ENCODE measurements at regions not wholly inside any gene's neighbourhood (a gene's known extent, or its start where the extent isn't known, plus 50 kb on each side); places are given as distances from the start of the nearest gene placed in this dataset.

DNA sequence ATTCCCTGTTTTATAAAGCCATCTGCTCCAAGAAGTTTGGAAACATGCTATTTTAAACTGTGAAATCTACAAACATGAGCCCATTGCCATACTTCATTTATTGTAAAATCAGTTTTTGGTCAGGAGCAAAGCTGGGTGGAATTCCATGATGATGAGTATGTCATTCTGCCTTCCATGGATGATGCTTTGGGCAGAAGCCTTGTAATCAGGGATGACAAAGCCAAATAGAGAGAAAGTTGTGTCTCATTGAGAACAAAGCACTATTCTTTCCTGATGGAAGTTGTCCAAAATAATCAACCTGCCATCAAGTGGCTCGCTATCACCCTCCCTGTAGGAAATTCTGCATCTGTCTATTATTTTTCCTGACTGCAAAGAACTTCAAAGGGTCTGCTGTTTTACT lies 313.0 kb upstream of the DEFB112 start:
- Histone ChIP-seq H3K9me3 (peaks cover 0 to 7% (median 0%) of the 10 kb centered on the region in 4 donors), H3K27ac (no peak overlapping the region), H3K27me3 (no peaks in the 10 kb centered on the region), H3K4me1 (no peaks in the 10 kb centered on the region), H3K36me3 (no peaks in the 10 kb centered on the region), H3K4me3 (no peak overlapping the region)
- no peak for TF ChIP-seq EP300 (IDR thresholded peaks at IDR 0.05)
- no peak for TF ChIP-seq POLR2A (IDR thresholded peaks at IDR 0.05)
- no peak for TF ChIP-seq POLR2AphosphoS5 (IDR thresholded peaks at IDR 0.05)
- TF ChIP-seq, protein P1, sequence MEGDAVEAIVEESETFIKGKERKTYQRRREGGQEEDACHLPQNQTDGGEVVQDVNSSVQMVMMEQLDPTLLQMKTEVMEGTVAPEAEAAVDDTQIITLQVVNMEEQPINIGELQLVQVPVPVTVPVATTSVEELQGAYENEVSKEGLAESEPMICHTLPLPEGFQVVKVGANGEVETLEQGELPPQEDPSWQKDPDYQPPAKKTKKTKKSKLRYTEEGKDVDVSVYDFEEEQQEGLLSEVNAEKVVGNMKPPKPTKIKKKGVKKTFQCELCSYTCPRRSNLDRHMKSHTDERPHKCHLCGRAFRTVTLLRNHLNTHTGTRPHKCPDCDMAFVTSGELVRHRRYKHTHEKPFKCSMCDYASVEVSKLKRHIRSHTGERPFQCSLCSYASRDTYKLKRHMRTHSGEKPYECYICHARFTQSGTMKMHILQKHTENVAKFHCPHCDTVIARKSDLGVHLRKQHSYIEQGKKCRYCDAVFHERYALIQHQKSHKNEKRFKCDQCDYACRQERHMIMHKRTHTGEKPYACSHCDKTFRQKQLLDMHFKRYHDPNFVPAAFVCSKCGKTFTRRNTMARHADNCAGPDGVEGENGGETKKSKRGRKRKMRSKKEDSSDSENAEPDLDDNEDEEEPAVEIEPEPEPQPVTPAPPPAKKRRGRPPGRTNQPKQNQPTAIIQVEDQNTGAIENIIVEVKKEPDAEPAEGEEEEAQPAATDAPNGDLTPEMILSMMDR (IDR thresholded peaks at IDR 0.05): no peak
- 29 to 70% (median 56%) methylated on average over 1 of the region's 1 CpG for WGBS, 5 donors
- no peak for DNase-seq
- intact Hi-C loops (cut with DNase I; ENCODE audit: low total_unique reads): no loop called here

DNA sequence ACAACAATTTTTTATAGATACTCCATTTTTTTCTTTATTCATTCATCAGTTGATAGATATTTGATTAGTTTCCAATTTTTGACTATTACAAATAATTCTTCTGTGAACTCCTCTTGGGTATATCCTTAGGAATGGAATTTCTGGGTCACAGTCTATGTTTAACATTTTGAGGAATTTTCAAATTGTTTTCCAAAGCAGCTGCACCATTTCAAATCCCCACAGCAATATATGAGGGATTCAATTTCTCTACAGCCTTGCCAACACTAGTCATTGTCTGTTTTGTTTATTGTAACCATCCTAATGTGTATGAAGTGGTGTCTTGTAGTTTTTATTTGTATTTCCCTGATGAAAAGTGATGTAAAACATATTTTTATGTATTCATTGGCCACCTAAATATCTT lies 320.3 kb upstream of the DEFB112 start:
- no peak for TF ChIP-seq POLR2A (IDR thresholded peaks at IDR 0.05)
- TF ChIP-seq POLR2AphosphoS5 (IDR thresholded peaks at IDR 0.05): no peak
- TF ChIP-seq, protein P1 (IDR thresholded peaks at IDR 0.05): no peak
- Histone ChIP-seq H3K36me3 (no peaks in the 10 kb centered on the region), H3K4me1 (no peaks in the 10 kb centered on the region), H3K27me3 (no peaks in the 10 kb centered on the region), H3K4me3 (no peak overlapping the region), H3K9me3 (peaks cover 0 to under 1% (median 0%) of the 10 kb centered on the region in 4 donors), H3K27ac (no peak overlapping the region)
- DNase-seq: peak in 1 of 2 donors; percentile 43
- intact Hi-C loops (cut with DNase I; ENCODE audit: low total_unique reads): no loop called here

- 56 to 71% (median 65%) methylated on average over 7 of the region's 7 CpGs for WGBS, 5 donors
- peak in 1 of 2 donors; percentile 9 for DNase-seq
- intact Hi-C loops (cut with DNase I; ENCODE audit: low total_unique reads): no loop called here
- Histone ChIP-seq H3K9me3 (peaks cover 0 to 18% (median 8%) of the 10 kb centered on the region in 4 donors), H3K27me3 (no peaks in the 10 kb centered on the region), H3K36me3 (no peaks in the 10 kb centered on the region), H3K4me3 (peak overlapping the region in 2 of 4 donors; percentile 16 to 17), H3K4me1 (no peaks in the 10 kb centered on the region), H3K27ac (no peak overlapping the region)
- TF ChIP-seq POLR2AphosphoS5 (IDR thresholded peaks at IDR 0.05): no peak
- no peak for TF ChIP-seq EP300 (IDR thresholded peaks at IDR 0.05)
- TF ChIP-seq, protein P1 (IDR thresholded peaks at IDR 0.05): no peak
Observed at GRCh38 chr6:50380406-50381098, 330.8 kb upstream of the DEFB112 start.

DNA sequence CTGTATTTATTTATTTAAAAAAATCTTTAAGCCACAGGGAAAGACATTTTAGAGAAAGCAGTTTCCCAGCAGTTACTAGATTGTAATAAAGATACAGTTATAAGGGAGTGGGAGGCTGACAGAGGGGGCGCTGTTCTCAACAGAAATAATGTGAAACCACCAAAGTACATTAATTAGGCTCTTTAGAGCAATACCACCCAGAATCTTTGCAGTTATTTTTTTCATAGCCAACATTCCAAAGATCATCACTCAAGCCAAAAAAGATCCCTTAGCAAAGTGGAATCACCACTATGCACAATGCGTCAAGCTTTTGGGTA lies 331.3 kb upstream of the DEFB112 start:
- Histone ChIP-seq H3K4me3 (peak overlapping the region in 2 of 4 donors; percentile 16 to 17), H3K9me3 (peaks cover 0 to 13% (median 5%) of the 10 kb centered on the region in 4 donors), H3K36me3 (no peaks in the 10 kb centered on the region), H3K27me3 (no peaks in the 10 kb centered on the region), H3K4me1 (no peaks in the 10 kb centered on the region), H3K27ac (no peak overlapping the region)
- intact Hi-C loops (cut with DNase I; ENCODE audit: low total_unique reads): no loop called here
- DNase-seq: peak in 1 of 2 donors; percentile 7
- TF ChIP-seq POLR2A (IDR thresholded peaks at IDR 0.05) (no peak), EP300 (IDR thresholded peaks at IDR 0.05) (no peak), POLR2AphosphoS5 (IDR thresholded peaks at IDR 0.05) (no peak)
- TF ChIP-seq, protein P1 (IDR thresholded peaks at IDR 0.05): no peak
- 40 to 49% (median 46%) methylated on average over 2 of the region's 2 CpGs for WGBS, 5 donors

All from stomach (tissue), 8 donors.